Ishikawa (cell line): ENCODE measurements at regions not wholly inside any gene's neighbourhood (a gene's known extent, or its start where the extent isn't known, plus 50 kb on each side); places are given as distances from the start of the nearest gene placed in this dataset.

Experiments used
- CEBPB ChIP-seq: IDR thresholded peaks from 2 replicates; pipeline ENCODE4 v1.6.1; 2012
- CREB1 ChIP-seq: IDR thresholded peaks from 2 replicates; pipeline ENCODE4 v1.6.1; 2012; ENCODE audit warnings: low read depth
- EGR1 ChIP-seq: IDR thresholded peaks from 2 replicates; pipeline ENCODE4 v1.6.1; 2012
- EP300 ChIP-seq: IDR thresholded peaks from 2 replicates; pipeline ENCODE4 v1.6.1; 2012; ENCODE audit warnings: borderline replicate concordance
- FOXM1 ChIP-seq: IDR thresholded peaks from 2 replicates; pipeline ENCODE4 v1.6.1; 2012; ENCODE audit warnings: low read depth, borderline replicate concordance
- NFIC ChIP-seq: IDR thresholded peaks from 2 replicates; pipeline ENCODE4 v1.6.1; 2012
- RAD21 ChIP-seq: IDR thresholded peaks from 2 replicates; pipeline ENCODE4 v1.6.1; 2012; ENCODE audit warnings: low read depth
- TAF1 ChIP-seq: IDR thresholded peaks from 2 replicates; pipeline ENCODE4 v1.6.1; 2012; ENCODE audit warnings: low read depth, mild to moderate bottlenecking
- TCF12 ChIP-seq: IDR thresholded peaks from 2 replicates; pipeline ENCODE4 v1.6.1; 2012; ENCODE audit warnings: low read depth
- TEAD4 ChIP-seq: IDR thresholded peaks from 2 replicates; pipeline ENCODE4 v1.6.1; 2012
- YY1 ChIP-seq: IDR thresholded peaks from 2 replicates; pipeline ENCODE4 v1.6.1; 2012; ENCODE audit warnings: low read depth
- ZBTB7A ChIP-seq: IDR thresholded peaks from 2 replicates; pipeline ENCODE4 v1.6.1; 2012; ENCODE audit warnings: low read depth
- TF ChIP-seq, protein P1 (sequence below): IDR thresholded peaks from 2 replicates; pipeline ENCODE4 v1.6.1; 2012
- TF ChIP-seq, protein P2 (sequence below): IDR thresholded peaks from 2 replicates; pipeline ENCODE4 v1.6.1; 2012; ENCODE audit warnings: low read depth, mild to moderate bottlenecking
- TF ChIP-seq, protein P3 (sequence below): IDR thresholded peaks from 2 replicates; pipeline ENCODE4 v1.6.1; 2012

DNA sequence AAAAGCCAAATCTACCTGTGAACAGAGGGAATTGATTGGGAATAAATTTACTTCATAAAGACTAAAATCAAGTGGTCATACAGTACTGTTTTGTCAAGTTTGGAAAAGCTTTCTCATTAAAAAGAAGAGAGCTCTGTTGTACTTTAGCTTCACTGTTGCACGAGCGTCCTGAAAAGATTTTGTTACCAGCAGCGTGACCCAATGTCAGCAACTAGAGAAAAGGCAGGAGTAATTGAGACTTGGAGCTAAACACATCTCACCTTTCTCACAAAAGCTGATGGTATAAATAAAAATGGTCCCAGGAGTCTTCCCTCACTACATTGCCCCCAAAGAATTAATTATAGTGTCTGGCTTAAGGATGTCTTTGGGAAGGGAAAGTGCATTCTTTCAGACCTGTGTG is 613.7 kb downstream of the OLFM4 start:
- TF ChIP-seq FOXM1 (no peak), TEAD4 (no peak), EGR1 (no peak), CREB1 (no peak), CEBPB (no peak), EP300 (no peak), RAD21 (no peak), TAF1 (no peak), TCF12 (no peak), ZBTB7A (no peak), YY1 (no peak), NFIC (no peak)
- TF ChIP-seq, protein P1, sequence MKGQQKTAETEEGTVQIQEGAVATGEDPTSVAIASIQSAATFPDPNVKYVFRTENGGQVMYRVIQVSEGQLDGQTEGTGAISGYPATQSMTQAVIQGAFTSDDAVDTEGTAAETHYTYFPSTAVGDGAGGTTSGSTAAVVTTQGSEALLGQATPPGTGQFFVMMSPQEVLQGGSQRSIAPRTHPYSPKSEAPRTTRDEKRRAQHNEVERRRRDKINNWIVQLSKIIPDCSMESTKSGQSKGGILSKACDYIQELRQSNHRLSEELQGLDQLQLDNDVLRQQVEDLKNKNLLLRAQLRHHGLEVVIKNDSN, result no peak
- TF ChIP-seq, protein P2, sequence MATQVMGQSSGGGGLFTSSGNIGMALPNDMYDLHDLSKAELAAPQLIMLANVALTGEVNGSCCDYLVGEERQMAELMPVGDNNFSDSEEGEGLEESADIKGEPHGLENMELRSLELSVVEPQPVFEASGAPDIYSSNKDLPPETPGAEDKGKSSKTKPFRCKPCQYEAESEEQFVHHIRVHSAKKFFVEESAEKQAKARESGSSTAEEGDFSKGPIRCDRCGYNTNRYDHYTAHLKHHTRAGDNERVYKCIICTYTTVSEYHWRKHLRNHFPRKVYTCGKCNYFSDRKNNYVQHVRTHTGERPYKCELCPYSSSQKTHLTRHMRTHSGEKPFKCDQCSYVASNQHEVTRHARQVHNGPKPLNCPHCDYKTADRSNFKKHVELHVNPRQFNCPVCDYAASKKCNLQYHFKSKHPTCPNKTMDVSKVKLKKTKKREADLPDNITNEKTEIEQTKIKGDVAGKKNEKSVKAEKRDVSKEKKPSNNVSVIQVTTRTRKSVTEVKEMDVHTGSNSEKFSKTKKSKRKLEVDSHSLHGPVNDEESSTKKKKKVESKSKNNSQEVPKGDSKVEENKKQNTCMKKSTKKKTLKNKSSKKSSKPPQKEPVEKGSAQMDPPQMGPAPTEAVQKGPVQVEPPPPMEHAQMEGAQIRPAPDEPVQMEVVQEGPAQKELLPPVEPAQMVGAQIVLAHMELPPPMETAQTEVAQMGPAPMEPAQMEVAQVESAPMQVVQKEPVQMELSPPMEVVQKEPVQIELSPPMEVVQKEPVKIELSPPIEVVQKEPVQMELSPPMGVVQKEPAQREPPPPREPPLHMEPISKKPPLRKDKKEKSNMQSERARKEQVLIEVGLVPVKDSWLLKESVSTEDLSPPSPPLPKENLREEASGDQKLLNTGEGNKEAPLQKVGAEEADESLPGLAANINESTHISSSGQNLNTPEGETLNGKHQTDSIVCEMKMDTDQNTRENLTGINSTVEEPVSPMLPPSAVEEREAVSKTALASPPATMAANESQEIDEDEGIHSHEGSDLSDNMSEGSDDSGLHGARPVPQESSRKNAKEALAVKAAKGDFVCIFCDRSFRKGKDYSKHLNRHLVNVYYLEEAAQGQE, result no peak
- TF ChIP-seq, protein P3, sequence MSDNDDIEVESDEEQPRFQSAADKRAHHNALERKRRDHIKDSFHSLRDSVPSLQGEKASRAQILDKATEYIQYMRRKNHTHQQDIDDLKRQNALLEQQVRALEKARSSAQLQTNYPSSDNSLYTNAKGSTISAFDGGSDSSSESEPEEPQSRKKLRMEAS, result no peak

DNA sequence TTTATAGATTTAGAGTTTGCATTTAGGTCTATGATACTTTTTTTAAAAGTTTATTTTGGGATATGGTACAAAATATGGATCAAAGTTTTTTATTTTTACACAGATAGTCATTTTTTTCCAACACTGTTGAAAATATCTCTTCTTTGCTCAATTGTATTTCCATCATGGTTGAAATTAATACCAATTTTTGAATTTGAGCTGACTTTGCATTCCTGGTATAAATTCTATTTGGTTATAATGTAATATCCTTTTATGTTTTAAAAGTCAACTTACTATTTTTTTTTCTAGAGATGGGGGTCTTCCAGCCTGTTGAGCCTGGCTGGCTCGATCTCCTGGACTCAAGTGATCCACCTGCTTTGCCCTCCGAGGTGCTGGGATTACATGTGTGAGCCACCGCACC is 620.1 kb downstream of the OLFM4 start:
- TF ChIP-seq EGR1 (no peak), RAD21 (no peak)

DNA sequence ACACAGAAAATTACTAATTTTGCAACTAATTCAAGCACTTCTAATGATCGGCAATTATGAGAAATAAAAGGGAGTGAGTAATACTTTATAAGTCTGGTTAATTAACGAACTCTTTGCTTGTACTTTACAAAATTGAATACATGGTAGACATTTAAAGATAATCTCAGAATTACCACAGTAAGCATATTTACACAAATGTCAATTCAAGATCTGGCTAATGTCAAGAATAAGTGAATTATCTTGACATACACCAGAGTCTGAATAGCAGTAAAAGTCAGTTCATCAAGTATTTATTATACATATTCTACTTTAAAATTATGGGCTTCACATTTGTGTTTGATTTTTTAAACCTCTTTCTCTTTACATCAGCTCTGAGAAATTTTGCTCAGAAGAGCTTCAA is 643.4 kb downstream of the OLFM4 start:
- no peak for TF ChIP-seq TCF12
- TF ChIP-seq, protein P2, result no peak
- no peak for TF ChIP-seq EGR1
- TF ChIP-seq EP300, result no peak
- TF ChIP-seq RAD21, result no peak
- no peak for TF ChIP-seq CREB1
- TF ChIP-seq TAF1, result no peak
- no peak for TF ChIP-seq TEAD4
- TF ChIP-seq YY1, result no peak
- TF ChIP-seq CEBPB, result no peak

DNA sequence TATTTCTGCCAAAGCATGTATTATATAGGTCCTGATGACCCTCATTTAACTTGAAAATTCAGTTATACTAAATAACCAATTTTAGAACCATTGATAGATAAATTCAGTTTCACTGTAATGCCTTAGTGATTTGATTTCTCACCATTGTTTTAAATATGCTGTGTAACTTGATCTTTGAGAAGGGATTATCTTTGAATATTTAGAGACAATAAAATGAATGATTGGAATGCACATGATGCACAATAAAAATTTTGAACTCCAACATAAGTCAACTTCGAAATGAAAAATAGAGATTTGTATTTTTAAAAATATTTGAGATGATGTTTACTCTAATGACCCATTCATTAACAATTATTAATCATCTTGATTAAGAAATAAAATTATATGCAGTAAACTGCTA is 654.5 kb downstream of the OLFM4 start:
- TF ChIP-seq EP300, result peak; percentile 50; the same call in 1 of the 2 replicates
- TF ChIP-seq TAF1, result no peak
- TF ChIP-seq FOXM1, result peak; percentile 51; the same call in 1 of the 2 replicates
- TF ChIP-seq RAD21, result no peak
- peak; percentile 65 for TF ChIP-seq TEAD4
- TF ChIP-seq, protein P3, result no peak
- no peak for TF ChIP-seq ZBTB7A
- TF ChIP-seq, protein P2, result no peak
- TF ChIP-seq, protein P1, result no peak

DNA sequence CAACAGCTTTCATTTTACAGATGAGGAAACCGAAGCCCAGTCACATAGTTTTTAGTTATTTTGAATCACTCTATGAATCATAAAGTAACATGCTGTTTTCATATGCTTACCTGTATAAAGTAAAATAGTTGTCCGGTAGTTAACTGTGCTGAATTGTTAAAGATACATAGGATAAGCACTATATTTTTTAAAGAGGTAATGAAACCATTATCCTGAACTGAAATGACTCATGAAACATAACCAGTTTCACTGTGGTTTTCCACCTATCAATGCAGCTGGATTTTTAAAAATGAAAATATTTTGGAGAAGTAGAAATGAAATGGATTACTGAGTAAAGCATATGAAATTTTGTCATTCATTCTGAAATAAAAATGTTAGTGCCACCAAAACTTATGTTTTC is 655.0 kb downstream of the OLFM4 start:
- TF ChIP-seq, protein P1, result no peak
- TF ChIP-seq EGR1 (no peak), FOXM1 (no peak), TCF12 (no peak), EP300 (no peak), CEBPB (no peak), RAD21 (no peak), TAF1 (no peak), CREB1 (no peak), NFIC (no peak), YY1 (no peak)
- TF ChIP-seq, protein P3, result no peak
